Smooth muscle cell (in vitro differentiated cells): ENCODE measurements at regions not wholly inside any gene's neighbourhood (a gene's known extent, or its start where the extent isn't known, plus 50 kb on each side); places are given as distances from the start of the nearest gene placed in this dataset.

ENCODE experiments used
- DNase-seq: peaks from one replicate; lab custom pipeline; 2025; ENCODE audit not compliant: unreplicated experiment; lab: John Stamatoyannopoulos, UW
- H2AFZ ChIP-seq: fragments of 200-600 bp; sonication (generic); 2 replicates; pipeline ENCODE4 v1.6.0; 2016; ENCODE audit warnings: antibody characterized with exemption, low read depth, mild to moderate bottlenecking
- H3F3A ChIP-seq: fragments of 200-600 bp; sonication (generic); 2 replicates; pipeline ENCODE4 v1.6.0; 2017; ENCODE audit warnings: antibody characterized with exemption, low read depth
- H3K27ac ChIP-seq: fragments of 200-600 bp; sonication (generic); 2 replicates; pipeline ENCODE4 v1.5.1; 2016; ENCODE audit warnings: low read depth, mild to moderate bottlenecking
- H3K27me3 ChIP-seq: fragments of 200-600 bp; sonication (generic); 2 replicates; pipeline ENCODE4 v1.6.1; 2016; ENCODE audit warnings: low read depth, mild to moderate bottlenecking
- H3K36me3 ChIP-seq: fragments of 200-600 bp; sonication (generic); 2 replicates; pipeline ENCODE4 v1.5.1; 2016; ENCODE audit warnings: low read depth
- H3K4me1 ChIP-seq: fragments of 200-600 bp; sonication (generic); 2 replicates; pipeline ENCODE4 v1.5.1; 2016; ENCODE audit warnings: low read depth
- H3K4me2 ChIP-seq: fragments of 200-600 bp; sonication (generic); 2 replicates; pipeline ENCODE4 v1.6.0; 2016; ENCODE audit warnings: mild to moderate bottlenecking
- H3K4me3 ChIP-seq: fragments of 200-600 bp; sonication (generic); 2 replicates; pipeline ENCODE4 v1.5.1; 2016; ENCODE audit warnings: mild to moderate bottlenecking
- H3K79me2 ChIP-seq: fragments of 200-600 bp; sonication (generic); 2 replicates; pipeline ENCODE4 v1.6.0; 2016; ENCODE audit warnings: low read depth, mild to moderate bottlenecking
- H3K9ac ChIP-seq: fragments of 200-600 bp; sonication (generic); 2 replicates; pipeline ENCODE4 v1.6.0; 2016; ENCODE audit warnings: low read depth
- H3K9me3 ChIP-seq: fragments of 200-600 bp; sonication (generic); replicated peaks from 2 replicates; pipeline ENCODE4 v1.5.1; 2016; ENCODE audit warnings: low read depth
- H4K20me1 ChIP-seq: fragments of 200-600 bp; sonication (generic); 2 replicates; pipeline ENCODE4 v1.6.0; 2016; ENCODE audit warnings: low read depth
- whole genome bisulfite sequencing: methylation state at CpG from one replicate; pipeline ENCODE4 v1.1.7; 2016; ENCODE audit warnings: low lambda C conversion rate; 5-methylcytosine and 5-hydroxymethylcytosine counted together
- TF ChIP-seq, protein P1 (sequence below): fragments of 200-600 bp; sonication (generic); IDR thresholded peaks from 2 replicates; pipeline ENCODE4 v1.5.1; 2017; ENCODE audit warnings: borderline replicate concordance, mild to moderate bottlenecking, antibody characterized with exemption; ENCODE audit not compliant: insufficient read depth, poor library complexity, severe bottlenecking

DNA sequence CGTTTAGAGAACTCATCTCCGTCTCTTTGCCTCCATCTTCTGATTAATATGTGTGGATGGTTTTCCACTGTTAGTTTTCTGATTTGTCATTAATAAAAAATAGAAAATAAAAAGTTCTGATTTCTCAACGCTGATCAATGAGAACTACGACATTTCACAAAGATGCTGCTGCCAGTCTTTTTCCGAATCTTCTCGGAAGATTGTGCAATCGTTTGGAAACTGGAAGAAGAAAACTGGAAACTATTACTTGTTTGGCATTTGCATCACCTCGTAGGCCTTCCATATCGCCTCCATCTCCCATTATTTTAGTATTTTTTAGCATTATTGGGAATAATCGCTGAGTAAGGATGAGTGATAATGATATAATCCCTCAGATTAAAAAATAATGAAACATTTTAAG is 123.2 kb upstream of the KLF6 start:
- H3K4me3 ChIP-seq: no peak overlapping the region
- no peak overlapping the region for H3K9ac ChIP-seq
- H3K9me3 ChIP-seq: no peaks in the 10 kb centered on the region
- DNase-seq: no peak
- H3K4me2 ChIP-seq: no peak overlapping the region
- H3K27me3 ChIP-seq: no peaks in the 10 kb centered on the region
- no peaks in the 10 kb centered on the region for H3F3A ChIP-seq
- no peak overlapping the region for H3K27ac ChIP-seq
- WGBS: 96% methylated on average over 10 of the region's 10 CpGs
- H3K36me3 ChIP-seq: no peaks in the 10 kb centered on the region
- H2AFZ ChIP-seq: no peak overlapping the region
- H3K4me1 ChIP-seq: peaks cover 5% of the 10 kb centered on the region
- H4K20me1 ChIP-seq: no peaks in the 10 kb centered on the region
- H3K79me2 ChIP-seq: no peaks in the 10 kb centered on the region
- TF ChIP-seq, protein P1, sequence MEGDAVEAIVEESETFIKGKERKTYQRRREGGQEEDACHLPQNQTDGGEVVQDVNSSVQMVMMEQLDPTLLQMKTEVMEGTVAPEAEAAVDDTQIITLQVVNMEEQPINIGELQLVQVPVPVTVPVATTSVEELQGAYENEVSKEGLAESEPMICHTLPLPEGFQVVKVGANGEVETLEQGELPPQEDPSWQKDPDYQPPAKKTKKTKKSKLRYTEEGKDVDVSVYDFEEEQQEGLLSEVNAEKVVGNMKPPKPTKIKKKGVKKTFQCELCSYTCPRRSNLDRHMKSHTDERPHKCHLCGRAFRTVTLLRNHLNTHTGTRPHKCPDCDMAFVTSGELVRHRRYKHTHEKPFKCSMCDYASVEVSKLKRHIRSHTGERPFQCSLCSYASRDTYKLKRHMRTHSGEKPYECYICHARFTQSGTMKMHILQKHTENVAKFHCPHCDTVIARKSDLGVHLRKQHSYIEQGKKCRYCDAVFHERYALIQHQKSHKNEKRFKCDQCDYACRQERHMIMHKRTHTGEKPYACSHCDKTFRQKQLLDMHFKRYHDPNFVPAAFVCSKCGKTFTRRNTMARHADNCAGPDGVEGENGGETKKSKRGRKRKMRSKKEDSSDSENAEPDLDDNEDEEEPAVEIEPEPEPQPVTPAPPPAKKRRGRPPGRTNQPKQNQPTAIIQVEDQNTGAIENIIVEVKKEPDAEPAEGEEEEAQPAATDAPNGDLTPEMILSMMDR: no peak

DNA sequence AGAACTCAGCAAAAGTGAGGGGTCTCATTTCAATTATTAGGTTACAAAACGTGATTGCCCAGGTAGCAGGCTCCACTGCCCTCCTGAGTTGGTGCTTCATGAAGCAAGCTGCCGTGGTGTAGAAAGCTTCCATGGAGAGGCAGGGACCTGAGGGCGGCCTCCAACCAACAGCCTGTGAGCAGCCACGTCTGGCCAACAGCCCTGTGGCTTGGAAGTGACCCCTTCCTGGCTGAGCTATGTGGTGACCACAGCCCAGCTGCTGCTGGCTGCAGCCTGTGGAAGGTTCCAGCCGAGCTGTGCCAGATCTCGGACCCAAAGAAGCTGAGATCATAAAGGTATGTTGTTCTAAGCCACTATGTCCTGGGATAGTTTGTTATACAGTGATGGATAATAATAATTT is 122.5 kb upstream of the KLF6 start:
- TF ChIP-seq, protein P1: no peak
- Histone ChIP-seq H4K20me1 (no peaks in the 10 kb centered on the region), H3K4me2 (no peak overlapping the region), H3K4me1 (peaks cover 5% of the 10 kb centered on the region), H3K36me3 (no peaks in the 10 kb centered on the region), H3K27me3 (no peaks in the 10 kb centered on the region), H3K9ac (peak overlapping the region; percentile 16), H3K27ac (peak overlapping the region; percentile 76), H3F3A (no peaks in the 10 kb centered on the region), H2AFZ (no peak overlapping the region), H3K79me2 (no peaks in the 10 kb centered on the region), H3K9me3 (no peaks in the 10 kb centered on the region), H3K4me3 (no peak overlapping the region)
- no peak for DNase-seq
- WGBS: 88% methylated on average over 6 of the region's 6 CpGs

DNA sequence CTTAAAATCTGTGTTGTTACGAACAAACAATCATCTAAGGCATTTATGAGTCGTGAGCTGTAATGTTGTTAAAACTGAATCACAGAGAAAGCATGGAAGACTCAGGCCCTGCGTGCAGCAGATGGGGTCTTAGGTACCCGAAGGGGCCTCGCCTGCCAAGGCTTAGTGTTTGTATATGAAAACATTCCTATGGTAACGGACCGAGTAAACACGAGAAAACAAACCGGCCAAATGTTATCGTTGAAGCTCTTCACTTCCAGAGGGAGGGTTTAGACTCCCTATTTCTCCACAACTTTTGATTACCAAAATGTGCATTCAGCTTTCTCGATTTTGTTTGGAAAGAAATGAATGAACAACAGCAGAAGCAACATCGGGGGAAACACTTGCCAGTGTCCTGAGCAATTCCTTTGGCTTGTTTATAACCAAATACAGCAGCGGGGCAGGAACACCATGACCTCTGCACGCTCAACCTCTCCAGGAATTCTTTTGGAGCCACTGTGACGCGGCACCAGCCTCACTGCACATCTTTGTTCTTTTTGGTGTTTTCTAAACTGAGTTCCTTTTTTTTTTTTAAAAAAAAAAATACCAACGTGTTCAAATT is 121.6 kb upstream of the KLF6 start:
- H3K4me1 ChIP-seq: no peaks in the 10 kb centered on the region
- H4K20me1 ChIP-seq: no peaks in the 10 kb centered on the region
- no peaks in the 10 kb centered on the region for H3K9me3 ChIP-seq
- TF ChIP-seq, protein P1: no peak
- no peak for DNase-seq
- peaks cover 2% of the 10 kb centered on the region for H3F3A ChIP-seq
- H3K9ac ChIP-seq: peak overlapping the region; percentile 47
- H3K4me2 ChIP-seq: no peak overlapping the region
- no peaks in the 10 kb centered on the region for H3K36me3 ChIP-seq
- H3K27me3 ChIP-seq: no peaks in the 10 kb centered on the region
- H3K79me2 ChIP-seq: no peaks in the 10 kb centered on the region
- no peak overlapping the region for H2AFZ ChIP-seq
- H3K27ac ChIP-seq: peak overlapping the region; percentile 76
- 57% methylated on average over 17 of the region's 17 CpGs for WGBS
- H3K4me3 ChIP-seq: no peak overlapping the region

DNA sequence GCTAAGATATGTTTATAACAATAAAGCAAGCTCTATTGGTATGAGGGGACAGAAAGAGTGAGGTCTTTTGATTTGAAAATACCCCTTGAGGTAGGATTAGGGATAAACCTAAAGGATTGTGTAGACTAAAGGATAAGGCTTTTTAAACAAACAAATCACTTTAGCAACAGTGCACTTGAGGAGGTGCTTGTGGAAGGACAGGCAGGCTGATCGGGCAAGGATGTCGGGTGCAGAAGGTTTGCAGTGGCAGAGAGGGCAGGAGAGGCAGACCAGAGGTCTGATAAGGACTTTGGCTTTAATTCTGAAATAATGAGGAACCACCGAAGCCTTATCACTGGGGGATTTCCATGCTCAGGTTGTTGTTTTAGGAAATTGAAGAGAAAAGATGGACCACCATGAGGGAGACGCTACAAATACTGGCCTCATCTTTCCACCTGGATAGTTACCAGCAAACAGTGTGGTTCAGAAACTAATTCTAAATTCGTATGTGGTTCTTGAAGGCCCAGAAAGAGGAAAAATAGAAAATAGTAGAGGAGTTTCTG is 119.5 kb upstream of the KLF6 start:
- WGBS: 89% methylated on average over 5 of the region's 5 CpGs
- Histone ChIP-seq H3K27ac (no peak overlapping the region), H3K36me3 (no peaks in the 10 kb centered on the region), H2AFZ (no peak overlapping the region), H3K4me1 (no peaks in the 10 kb centered on the region), H3K79me2 (no peaks in the 10 kb centered on the region), H3K27me3 (no peaks in the 10 kb centered on the region), H3K4me3 (no peak overlapping the region), H3K9me3 (no peaks in the 10 kb centered on the region), H3K9ac (no peak overlapping the region), H3K4me2 (no peak overlapping the region), H3F3A (peaks cover 2% of the 10 kb centered on the region), H4K20me1 (no peaks in the 10 kb centered on the region)
- TF ChIP-seq, protein P1: no peak
- DNase-seq: no peak
